Erythroblast (primary cell): ENCODE measurements at regions not wholly inside any gene's neighbourhood (a gene's known extent, or its start where the extent isn't known, plus 50 kb on each side); places are given as distances from the start of the nearest gene placed in this dataset.

ENCODE experiments used
- DNase-seq, 2 experiments: peaks; one replicate each; lab custom pipeline; 2025; lab: John Stamatoyannopoulos, UW
- GATA1 ChIP-seq: IDR thresholded peaks from 2 replicates; pipeline ENCODE4 v1.6.1; 2011; ENCODE audit warnings: low read depth, mild to moderate bottlenecking, control low read depth, low read length, moderate library complexity
- POLR2A ChIP-seq: IDR thresholded peaks from 2 replicates; pipeline ENCODE4 v1.6.1; 2011; ENCODE audit warnings: mild to moderate bottlenecking, low read length

DNA sequence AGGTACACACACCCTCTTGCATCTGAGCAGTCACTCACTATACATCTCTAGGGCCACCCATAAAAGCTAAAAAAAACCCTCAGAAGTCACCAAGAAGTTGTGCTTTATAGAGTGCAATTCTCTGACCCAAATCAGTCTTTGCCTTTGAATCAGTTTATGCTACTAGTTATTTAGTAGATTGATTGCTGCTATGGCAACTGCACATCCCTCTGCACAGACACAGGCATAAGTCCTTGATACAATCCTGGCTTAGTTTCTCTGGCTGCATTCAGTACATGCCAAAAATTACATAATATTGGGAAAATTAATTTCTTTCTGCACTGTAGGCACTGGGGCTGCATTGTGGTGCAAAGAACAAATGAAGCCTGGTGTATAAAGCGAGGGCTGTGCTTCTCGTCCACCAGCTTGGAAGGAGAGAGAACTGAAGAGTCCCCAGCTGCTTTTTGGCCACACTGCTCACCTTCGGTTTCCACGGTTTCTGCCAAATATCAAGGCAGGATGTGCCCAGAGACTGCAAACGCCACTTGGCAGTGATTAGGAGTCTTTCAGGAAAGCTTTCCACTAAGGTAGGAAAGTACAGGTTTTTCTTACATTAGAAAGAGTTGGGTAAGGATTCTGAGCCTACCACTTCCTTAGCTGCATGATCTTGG is 258.4 kb downstream of the ELAVL2 start:
- DNase-seq, result no peak
- TF ChIP-seq POLR2A (no peak), GATA1 (no peak)

DNA sequence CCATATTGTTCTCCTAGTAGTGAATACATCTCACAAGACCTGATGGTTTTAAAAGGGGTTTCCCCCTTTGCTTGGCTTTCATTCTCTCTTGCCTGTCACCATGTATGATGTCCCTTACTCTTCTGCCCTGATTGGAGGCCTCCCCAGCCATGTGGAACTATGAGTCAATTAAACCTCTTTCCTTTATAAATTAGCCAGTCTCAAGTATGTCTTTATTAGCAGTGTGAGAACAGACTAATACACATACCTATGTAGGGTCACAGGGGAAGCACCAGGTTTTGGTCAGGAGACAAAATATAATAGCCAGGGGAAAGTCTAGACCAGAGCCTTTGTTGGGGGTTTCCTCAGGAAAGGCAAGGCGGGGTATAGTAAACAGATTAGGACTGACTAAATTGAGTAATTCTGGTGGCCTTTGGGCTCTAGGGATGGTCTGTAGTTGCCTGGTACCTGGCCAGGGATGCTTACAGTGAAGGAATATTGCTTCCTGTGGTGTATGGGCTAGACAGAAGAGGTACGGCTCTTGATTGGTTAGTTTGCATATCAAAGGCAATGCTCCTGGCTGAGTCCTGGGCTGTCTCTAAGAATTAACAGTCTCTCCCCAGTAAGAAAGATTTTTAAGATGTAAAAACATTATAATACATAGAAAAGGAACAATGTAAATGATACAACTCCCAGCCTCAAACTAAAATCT is 254.5 kb downstream of the ELAVL2 start:
- no peak for DNase-seq
- TF ChIP-seq GATA1 (no peak), POLR2A (no peak)

DNA sequence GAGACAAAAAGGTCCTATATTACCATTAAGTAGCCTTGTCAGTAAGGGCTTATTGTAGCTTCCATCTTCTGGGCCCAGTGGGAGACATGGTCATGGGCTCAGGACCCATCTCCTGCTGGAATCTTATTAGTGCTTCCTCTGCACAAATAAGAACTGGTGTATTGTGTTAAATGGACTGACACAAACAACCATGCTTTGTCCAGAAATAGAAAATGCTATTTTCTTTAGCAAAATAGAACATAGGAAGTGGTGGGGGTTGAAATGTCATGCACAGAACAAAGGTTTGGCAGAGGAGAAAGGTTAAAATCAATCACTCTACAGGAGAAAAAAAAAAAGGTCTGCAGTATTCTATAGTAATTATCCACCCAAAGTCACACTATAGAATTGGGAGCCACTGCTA is 252.2 kb downstream of the ELAVL2 start:
- no peak for DNase-seq
- TF ChIP-seq POLR2A, result no peak
- no peak for TF ChIP-seq GATA1

DNA sequence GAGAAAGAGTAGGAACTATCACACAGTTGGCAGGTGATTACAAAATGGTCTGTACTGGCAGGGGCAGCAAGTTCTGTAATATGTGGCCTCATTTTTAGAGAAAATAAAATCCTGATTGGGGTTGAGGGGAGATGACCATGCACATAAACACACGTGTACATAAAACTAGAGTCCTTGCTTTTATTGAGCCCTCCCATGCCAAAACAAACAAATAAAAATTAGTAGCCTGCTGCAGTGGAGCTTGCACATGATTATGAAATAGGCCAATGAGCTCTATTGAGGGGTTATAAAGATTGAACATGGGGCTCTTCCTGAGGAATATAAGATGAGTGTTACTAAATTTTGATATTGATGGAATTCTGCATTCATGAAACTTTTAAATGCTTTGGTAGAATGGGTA is 248.4 kb downstream of the ELAVL2 start:
- TF ChIP-seq POLR2A (no peak), GATA1 (no peak)
- DNase-seq, result no peak

DNA sequence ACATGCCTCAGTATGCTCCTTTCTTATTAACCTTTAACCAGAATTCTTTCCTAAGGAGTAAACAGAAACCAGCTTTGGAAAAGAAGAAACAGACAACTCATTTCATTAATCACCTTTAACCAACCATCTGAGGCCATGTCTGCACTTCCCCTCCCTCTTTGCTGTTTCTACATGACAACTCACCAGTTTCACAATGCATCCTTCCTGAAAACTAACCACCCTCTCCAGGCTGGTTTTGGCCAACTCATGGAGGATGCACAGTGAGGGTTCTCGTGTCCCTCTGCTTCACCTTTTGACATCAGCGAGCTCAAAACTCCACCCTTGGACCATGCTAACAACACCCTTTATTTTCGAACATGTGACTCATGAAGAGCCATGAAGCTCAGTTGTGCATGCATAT is 244.1 kb downstream of the ELAVL2 start:
- TF ChIP-seq POLR2A (no peak), GATA1 (no peak)
- no peak for DNase-seq

DNA sequence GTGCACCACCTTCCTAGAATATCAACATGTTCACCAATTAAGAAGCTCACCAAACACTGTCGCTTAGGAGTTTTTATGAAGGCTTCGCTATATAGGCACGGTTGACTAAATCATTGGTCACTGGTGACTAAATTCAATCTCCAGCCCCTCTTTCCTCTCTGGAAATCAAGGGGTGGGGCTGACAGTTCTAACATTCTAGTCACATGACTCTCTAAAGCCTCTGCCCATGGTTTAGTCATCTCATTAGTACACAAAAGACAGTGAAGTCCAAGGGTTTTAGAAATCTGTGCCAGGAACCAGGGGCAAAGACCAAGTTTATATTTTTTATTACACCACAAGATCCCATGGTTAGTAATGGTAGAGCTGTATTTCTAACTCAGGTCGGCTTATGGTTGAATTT is 243.2 kb downstream of the ELAVL2 start:
- TF ChIP-seq GATA1, result no peak
- TF ChIP-seq POLR2A, result no peak
- no peak for DNase-seq

DNA sequence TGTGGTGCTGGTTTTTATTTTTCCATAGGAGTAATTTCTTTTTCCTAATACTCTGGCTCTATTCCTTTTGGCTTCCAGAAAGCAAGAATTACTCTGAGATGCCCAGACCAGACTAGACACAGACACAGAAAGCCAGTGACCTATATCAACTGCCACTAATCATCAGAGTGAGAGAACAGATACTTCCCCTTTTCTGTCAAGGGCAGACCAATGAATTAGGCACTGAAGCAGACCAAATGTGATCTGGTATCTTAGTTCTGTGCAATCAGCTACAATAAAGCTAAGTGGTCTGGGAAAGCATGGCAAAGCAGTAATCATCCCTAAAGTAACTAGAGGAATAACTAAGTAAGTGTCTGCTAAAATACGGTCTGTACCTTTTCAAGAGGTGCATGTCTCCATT is 239.1 kb downstream of the ELAVL2 start:
- no peak for DNase-seq
- no peak for TF ChIP-seq POLR2A
- TF ChIP-seq GATA1, result no peak

DNA sequence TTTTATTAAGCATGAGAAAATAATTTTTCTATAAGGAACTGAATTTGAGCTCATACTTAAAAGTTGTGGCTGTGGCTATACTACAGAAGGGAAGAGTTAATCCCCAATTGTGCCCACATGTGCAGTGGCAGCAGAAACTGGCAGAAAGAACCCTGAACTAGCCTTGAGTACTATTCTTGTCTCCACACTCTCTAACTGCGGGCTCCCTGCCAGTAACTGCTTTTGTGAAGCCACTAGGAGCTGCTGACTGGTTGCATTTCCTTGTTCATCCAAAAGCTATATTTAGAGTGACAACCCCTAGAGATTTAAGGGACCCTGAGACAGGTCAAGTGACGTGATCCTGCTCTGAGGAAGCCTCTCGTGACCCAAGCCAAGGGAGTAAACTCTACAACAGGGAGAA is 238.6 kb downstream of the ELAVL2 start:
- TF ChIP-seq GATA1 (no peak), POLR2A (no peak)

DNA sequence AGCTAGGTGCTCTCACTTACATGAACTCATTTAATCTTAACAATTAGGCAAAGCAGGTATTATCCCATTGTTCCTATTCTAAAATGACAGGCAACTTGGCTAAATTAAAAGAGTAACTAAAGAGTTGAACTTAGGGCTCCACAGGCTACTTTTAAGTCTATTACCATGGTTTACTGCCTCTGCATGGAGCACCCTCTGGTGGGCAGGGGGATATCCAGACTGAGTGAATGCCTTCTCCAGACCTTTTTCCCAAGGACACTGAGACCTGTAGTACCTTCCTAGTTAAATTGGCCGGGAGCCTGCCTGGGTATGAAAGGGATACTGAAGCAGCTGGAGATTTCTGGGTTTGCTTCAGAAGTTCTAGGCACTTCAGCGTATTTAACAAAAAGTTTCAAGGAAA is 238.1 kb downstream of the ELAVL2 start:
- no peak for DNase-seq
- TF ChIP-seq GATA1, result no peak

More for the DNA sequence above, 238.6 kb downstream of the ELAVL2 start:
- no peak for DNase-seq

DNA sequence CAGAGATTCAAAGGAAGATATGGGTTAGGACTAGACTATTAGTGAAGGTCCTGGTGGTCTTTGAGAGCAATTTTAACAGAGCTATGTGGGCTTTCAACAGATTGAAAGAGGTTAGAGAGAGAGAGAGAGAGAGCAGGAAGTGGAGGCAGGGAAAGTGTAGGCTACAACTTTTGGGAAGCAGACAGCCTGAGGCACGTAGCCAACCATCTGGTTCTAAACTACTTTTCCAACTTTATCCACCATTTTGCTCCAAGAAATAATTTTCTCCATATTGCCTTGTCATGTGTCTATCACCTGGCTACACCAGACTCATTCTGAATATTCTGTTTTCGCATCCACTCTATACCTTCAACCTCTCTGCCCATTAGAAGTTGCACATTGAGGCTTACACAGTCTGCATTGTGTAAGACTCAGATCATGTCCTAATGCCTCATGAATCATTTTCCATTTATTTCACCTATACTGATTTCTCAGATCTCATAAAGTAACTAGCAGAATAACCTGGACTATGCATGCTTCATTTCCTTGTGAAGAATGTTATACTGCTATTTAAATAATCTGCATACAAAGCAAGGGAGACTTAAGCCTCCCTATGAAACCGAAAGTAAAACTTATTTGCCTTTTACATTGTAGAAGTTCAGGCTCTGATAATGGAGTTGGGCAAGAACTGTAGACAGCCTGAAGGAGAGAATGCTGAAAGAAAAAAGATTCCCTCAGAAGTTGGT is 235.6 kb downstream of the ELAVL2 start:
- DNase-seq, result no peak
- TF ChIP-seq POLR2A (no peak), GATA1 (no peak)

DNA sequence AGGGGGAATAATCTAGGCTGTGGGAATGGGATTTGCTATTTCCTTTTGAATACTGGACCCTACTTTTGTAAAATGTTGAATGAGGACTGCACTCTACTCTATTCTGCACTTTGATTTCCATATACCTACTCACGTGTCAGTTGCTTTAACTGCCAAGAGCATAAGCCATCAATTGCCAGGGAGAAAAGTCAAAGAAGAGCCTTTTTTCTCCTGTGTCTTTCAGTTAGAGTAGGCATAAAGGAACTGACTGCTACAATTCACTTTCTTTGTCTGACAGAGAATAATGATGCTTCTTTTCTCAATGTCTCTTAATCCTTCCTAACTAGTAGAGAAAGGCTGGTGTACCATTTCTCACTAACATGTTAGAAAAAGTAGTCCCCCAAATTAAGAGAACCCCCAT is 231.6 kb downstream of the ELAVL2 start:
- TF ChIP-seq GATA1, result no peak
- no peak for TF ChIP-seq POLR2A
- no peak for DNase-seq

DNA sequence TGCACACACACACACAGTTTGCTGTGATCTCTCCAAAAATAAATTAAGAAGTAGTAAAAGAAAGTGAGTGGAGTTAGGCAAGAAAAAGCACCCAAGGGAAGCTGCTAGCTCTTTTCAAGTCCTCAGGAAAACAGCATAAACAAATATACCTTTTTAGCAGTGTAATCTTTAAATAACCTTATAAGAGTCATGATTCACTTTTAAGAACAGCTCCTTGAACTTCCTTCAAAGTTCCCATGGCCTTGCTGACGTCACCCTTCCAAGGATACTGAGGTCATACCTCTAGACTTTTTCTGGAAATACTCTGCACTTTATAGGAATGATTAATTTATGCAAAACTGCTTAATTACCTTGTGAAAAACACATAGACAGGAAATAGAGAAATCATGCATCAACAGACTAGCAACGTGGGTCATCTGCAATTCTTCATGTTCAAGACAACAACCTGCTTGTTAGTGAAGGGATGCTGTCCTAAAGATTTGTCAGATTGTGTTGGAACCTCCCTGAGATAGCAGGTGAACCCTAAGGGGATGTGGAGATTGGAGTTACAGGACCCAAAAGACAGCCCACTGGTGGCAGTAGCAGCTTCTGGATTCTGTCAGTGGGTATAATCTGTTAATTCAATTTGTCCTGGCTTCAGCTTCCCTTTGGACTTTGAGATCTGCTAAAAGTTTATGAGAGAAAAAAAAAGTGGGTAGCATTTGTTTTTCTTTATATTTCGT is 229.0 kb downstream of the ELAVL2 start:
- no peak for DNase-seq
- TF ChIP-seq POLR2A (no peak), GATA1 (no peak)

DNA sequence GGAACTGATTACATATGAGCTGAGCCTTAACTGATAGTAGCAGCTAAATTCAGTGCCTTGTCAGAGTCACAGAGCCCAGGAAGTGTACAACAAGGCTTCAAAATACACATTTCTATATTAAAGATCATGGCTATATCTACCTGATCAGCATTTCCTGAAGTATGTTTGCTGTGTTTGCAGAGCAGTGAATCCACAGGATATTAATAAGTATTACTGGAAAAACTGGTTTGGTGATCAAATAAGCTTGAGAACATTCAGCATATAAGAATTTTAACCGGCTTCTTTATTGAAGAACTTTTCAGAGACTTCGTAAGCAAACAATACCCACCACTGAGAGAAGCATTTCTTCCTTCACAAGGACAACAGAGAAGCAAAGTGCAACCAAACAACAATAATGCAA is 227.0 kb downstream of the ELAVL2 start:
- no peak for DNase-seq
- no peak for TF ChIP-seq GATA1
- TF ChIP-seq POLR2A, result no peak

DNA sequence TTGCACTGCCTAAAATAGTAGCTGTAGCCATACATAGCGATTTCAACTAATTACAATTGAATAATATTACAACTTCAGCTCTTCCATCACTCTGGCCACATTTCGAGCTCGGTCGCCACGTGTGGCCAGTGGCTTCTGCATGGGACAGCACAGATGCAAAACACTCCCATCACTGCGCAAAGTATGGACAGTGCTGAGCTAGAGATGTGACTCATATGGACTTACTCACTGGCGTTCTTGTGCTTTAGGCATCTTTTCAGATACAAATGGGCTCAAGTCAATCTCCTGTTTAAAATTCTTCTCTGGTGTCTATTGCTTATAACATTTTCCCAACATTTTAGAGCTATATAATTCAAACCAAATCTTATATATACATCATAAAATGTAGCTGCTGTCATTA is 222.7 kb downstream of the ELAVL2 start:
- DNase-seq, result no peak
- TF ChIP-seq POLR2A, result no peak
- no peak for TF ChIP-seq GATA1
